Endothelial cell of umbilical vein (primary cell): ENCODE measurements at regions not wholly inside any gene's neighbourhood (a gene's known extent, or its start where the extent isn't known, plus 50 kb on each side); places are given as distances from the start of the nearest gene placed in this dataset.

ENCODE experiments used
- BruUV-seq: library from RNA; stranded (reverse); fragments of 400-500 nt; replicated peaks from 2 replicates; lab custom pipeline; 2021; lab: Mats Ljungman, UMichigan
- CTCF ChIA-PET: fragments of 300-600, 350-600 bp; sonication (Branson Sonifier 250); formaldehyde crosslinking; loops from one replicate; lab custom pipeline; 2021; ENCODE audit warnings: antibody characterized with exemption, inconsistent platforms; lab: Charles Lee
- POLR2A ChIA-PET: fragments of 300-600, 350-600 bp; sonication (Branson Sonifier 250); formaldehyde crosslinking; loops from one replicate; lab custom pipeline; 2021; ENCODE audit warnings: antibody characterized with exemption, inconsistent platforms; lab: Charles Lee
- DNase-seq: peaks from one replicate; pipeline ENCODE4 v3.0.0-alpha.2; 2011; ENCODE audit warnings: low read depth, low spot score
- FAIRE-seq: peaks from 2 replicates; lab custom pipeline; 2011; peaks lifted over from hg19 to GRCh38; lab: Jason Lieb, UNC
- H2AFZ ChIP-seq: 2 replicates; pipeline ENCODE4 v1.6.0; 2012; ENCODE audit warnings: low read depth, low read length, control low read depth, inconsistent platforms
- H3K27ac ChIP-seq: 2 replicates; pipeline ENCODE4 v1.5.1; 2011; ENCODE audit warnings: low read depth, mild to moderate bottlenecking, control low read depth, low read length, moderate library complexity; ENCODE audit not compliant: insufficient read depth
- H3K27me3 ChIP-seq, 2 experiments: 2 replicates each; pipeline versions ENCODE4 v1.6.0 to v1.6.1; 2011; ENCODE audit warnings: low read length in 2 of 2, mixed read lengths in 1 of 2; ENCODE audit not compliant: control insufficient read depth in 2 of 2, insufficient read depth in 2 of 2
- H3K36me3 ChIP-seq, 2 experiments: 2 replicates in 1 of 2; 3 replicates in 1 of 2; pipeline ENCODE4 v1.5.1; 2011; ENCODE audit warnings: low read length in 2 of 2, mild to moderate bottlenecking in 1 of 2, moderate library complexity in 1 of 2; ENCODE audit not compliant: control insufficient read depth in 2 of 2, insufficient read depth in 2 of 2; ENCODE audit errors: extremely low read depth in 1 of 2
- H3K4me1 ChIP-seq: 3 replicates; pipeline ENCODE4 v1.5.1; 2011; ENCODE audit warnings: mild to moderate bottlenecking, low read length; ENCODE audit not compliant: control insufficient read depth, insufficient read depth; ENCODE audit errors: extremely low read depth
- H3K4me2 ChIP-seq: 2 replicates; pipeline ENCODE4 v1.6.1; 2011; ENCODE audit warnings: low read length, control low read depth, mixed read lengths; ENCODE audit not compliant: insufficient read depth
- H3K4me3 ChIP-seq, 3 experiments: fragments of 200-600 bp in 1 of 3; sonication (generic), shearing (Covaris generic) in 1 of 3; replicated peaks in 1 of 3; 2 replicates each; pipeline ENCODE4 v1.5.1; 2011 to 2016; ENCODE audit warnings: control low read depth in 3 of 3, low read length in 3 of 3, mild to moderate bottlenecking in 2 of 3, inconsistent platforms in 1 of 3, low read depth in 1 of 3, moderate library complexity in 1 of 3; ENCODE audit not compliant: insufficient read depth in 1 of 3
- H3K79me2 ChIP-seq: 2 replicates; pipeline ENCODE4 v1.6.0; 2012; ENCODE audit warnings: low read length, inconsistent platforms; ENCODE audit not compliant: control insufficient read depth, insufficient read depth
- H3K9ac ChIP-seq: replicated peaks from 2 replicates; pipeline ENCODE3; 2011; ENCODE audit warnings: low read length, control low read depth; ENCODE audit not compliant: insufficient read depth; ENCODE audit errors: extremely low read depth
- H3K9me1 ChIP-seq: replicated peaks from 3 replicates; pipeline ENCODE4 v1.6.0; 2011; ENCODE audit warnings: mild to moderate bottlenecking, low read length; ENCODE audit not compliant: control insufficient read depth, insufficient read depth; ENCODE audit errors: extremely low read depth
- H3K9me3 ChIP-seq: replicated peaks from 2 replicates; pipeline ENCODE4 v1.5.1; 2012; ENCODE audit warnings: low read length, inconsistent platforms; ENCODE audit not compliant: control insufficient read depth, insufficient read depth
- H4K20me1 ChIP-seq: replicated peaks from 2 replicates; pipeline ENCODE3; 2011; ENCODE audit warnings: mild to moderate bottlenecking, low read length; ENCODE audit not compliant: control insufficient read depth, insufficient read depth; ENCODE audit errors: extremely low read depth
- EZH2 ChIP-seq: IDR thresholded peaks from 2 replicates; pipeline ENCODE4 v1.6.1; 2012; ENCODE audit warnings: borderline replicate concordance, low read depth, mild to moderate bottlenecking, moderate library complexity, low read length, inconsistent platforms; ENCODE audit not compliant: severe bottlenecking
- FOS ChIP-seq: IDR thresholded peaks from 2 replicates; pipeline ENCODE4 v1.6.1; 2011; ENCODE audit warnings: mild to moderate bottlenecking, low read length, moderate library complexity, borderline replicate concordance; ENCODE audit not compliant: insufficient read depth
- GATA2 ChIP-seq: IDR thresholded peaks from 2 replicates; pipeline ENCODE4 v1.7.0; 2011; ENCODE audit warnings: low read depth, mild to moderate bottlenecking, moderate library complexity, mixed read lengths, low read length; ENCODE audit not compliant: insufficient read length, insufficient read depth
- JUN ChIP-seq: IDR thresholded peaks from 2 replicates; pipeline ENCODE4 v1.6.1; 2011; ENCODE audit warnings: borderline replicate concordance, low read depth; ENCODE audit not compliant: insufficient read length, insufficient read depth
- MYC ChIP-seq: IDR thresholded peaks from one replicate; pipeline ENCODE4 v1.6.1; 2011; ENCODE audit warnings: mild to moderate bottlenecking, low read depth, low read length
- POLR2A ChIP-seq: IDR thresholded peaks from 2 replicates; pipeline ENCODE4 v1.6.1; 2012; ENCODE audit warnings: low read depth, mild to moderate bottlenecking, control low read depth, low read length
- POLR2AphosphoS5 ChIP-seq: IDR thresholded peaks from 2 replicates; pipeline ENCODE4 v1.6.1; 2012; ENCODE audit warnings: low read depth, mild to moderate bottlenecking, control low read depth, low read length, moderate library complexity; ENCODE audit not compliant: insufficient read depth
- dilution Hi-C: fragments of 300-500 bp; cut with MboI; formaldehyde crosslinking; loops from one replicate; pipeline ENCODE4 v1.15.0; 2019; ENCODE audit warnings: low sequenced_read_pairs; ENCODE audit not compliant: extremely low pct_ligation_motif_present
- intact Hi-C: fragments of 100-400 bp; cut with micrococcal nuclease; formaldehyde crosslinking; loops from one replicate; pipeline ENCODE4 v1.10.0; 2022
- TF ChIP-seq, protein P1 (sequence below), 2 donors: IDR thresholded peaks; 1 replicate in 1 of 2; 2 replicates in 1 of 2; pipeline ENCODE4 v1.5.1; 2011; ENCODE audit warnings: low read length in 2 of 2, mild to moderate bottlenecking in 2 of 2, moderate library complexity in 2 of 2, control low read depth in 1 of 2, inconsistent platforms in 1 of 2, low read depth in 1 of 2; ENCODE audit not compliant: insufficient read depth in 1 of 2; ENCODE audit errors: extremely low read depth in 1 of 2
- TF ChIP-seq, protein P2 (sequence below): IDR thresholded peaks from 2 replicates; pipeline ENCODE4 v1.6.1; 2011; ENCODE audit not compliant: insufficient read depth, insufficient read length

DNA sequence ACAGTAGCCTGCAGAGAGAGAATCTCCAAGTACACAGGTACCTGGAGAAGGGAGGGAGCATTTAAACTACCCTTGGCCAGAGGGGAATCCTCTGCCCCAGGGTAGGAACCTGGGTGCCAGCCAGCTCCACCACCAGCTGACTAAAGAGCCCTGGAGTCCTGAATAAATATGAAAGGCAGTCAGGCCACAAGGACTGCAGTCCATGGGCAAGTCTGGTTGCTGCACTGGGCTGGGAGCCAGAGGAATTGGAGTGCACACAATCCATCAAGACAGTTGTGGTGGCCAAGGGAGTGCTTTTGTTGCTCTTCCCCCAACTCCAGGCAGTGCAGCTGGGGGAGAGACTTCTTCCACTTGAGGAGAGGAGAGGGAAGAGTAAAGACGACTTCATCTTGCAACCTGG, 172.5 kb downstream of the HNRNPD start:
- H3K9ac ChIP-seq: no peak overlapping the region
- DNase-seq (no peak), FAIRE-seq (no peak)
- no peaks in the 10 kb centered on the region for H3K9me3 ChIP-seq
- no peak overlapping the region for H3K27ac ChIP-seq
- BruUV-seq: no TSS peak
- H3K36me3 ChIP-seq: no peaks in the 10 kb centered on the region
- TF ChIP-seq POLR2A (no peak), JUN (no peak), EZH2 (no peak), GATA2 (no peak), FOS (no peak), POLR2AphosphoS5 (no peak), MYC (no peak)
- TF ChIP-seq, protein P1, sequence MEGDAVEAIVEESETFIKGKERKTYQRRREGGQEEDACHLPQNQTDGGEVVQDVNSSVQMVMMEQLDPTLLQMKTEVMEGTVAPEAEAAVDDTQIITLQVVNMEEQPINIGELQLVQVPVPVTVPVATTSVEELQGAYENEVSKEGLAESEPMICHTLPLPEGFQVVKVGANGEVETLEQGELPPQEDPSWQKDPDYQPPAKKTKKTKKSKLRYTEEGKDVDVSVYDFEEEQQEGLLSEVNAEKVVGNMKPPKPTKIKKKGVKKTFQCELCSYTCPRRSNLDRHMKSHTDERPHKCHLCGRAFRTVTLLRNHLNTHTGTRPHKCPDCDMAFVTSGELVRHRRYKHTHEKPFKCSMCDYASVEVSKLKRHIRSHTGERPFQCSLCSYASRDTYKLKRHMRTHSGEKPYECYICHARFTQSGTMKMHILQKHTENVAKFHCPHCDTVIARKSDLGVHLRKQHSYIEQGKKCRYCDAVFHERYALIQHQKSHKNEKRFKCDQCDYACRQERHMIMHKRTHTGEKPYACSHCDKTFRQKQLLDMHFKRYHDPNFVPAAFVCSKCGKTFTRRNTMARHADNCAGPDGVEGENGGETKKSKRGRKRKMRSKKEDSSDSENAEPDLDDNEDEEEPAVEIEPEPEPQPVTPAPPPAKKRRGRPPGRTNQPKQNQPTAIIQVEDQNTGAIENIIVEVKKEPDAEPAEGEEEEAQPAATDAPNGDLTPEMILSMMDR (IDR thresholded peaks at IDR 0.05; ENCODE audit: extremely low read depth in 1 of 2, insufficient read depth in 1 of 2, low read depth in 1 of 2, low read length in 2 of 2): no peak
- TF ChIP-seq, protein P2, sequence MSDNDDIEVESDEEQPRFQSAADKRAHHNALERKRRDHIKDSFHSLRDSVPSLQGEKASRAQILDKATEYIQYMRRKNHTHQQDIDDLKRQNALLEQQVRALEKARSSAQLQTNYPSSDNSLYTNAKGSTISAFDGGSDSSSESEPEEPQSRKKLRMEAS: no peak
- dilution Hi-C loops: no loop called here
- ChIA-PET POLR2A (no interaction called here), CTCF (interaction anchor here (0.7 to 2.2 kb wide), 7 partner anchors 8 to 795 kb away, joined by 3 to 42 read pairs (median 4); partner anchors contain the start of gene RASGEF1B)
- intact Hi-C loops: no loop called here
- no peaks in the 10 kb centered on the region for H3K9me1 ChIP-seq
- no peaks in the 10 kb centered on the region for H3K79me2 ChIP-seq
- no peak overlapping the region for H3K4me3 ChIP-seq
- H3K4me1 ChIP-seq: no peaks in the 10 kb centered on the region
- H3K4me2 ChIP-seq: no peak overlapping the region
- H4K20me1 ChIP-seq: no peaks in the 10 kb centered on the region
- H2AFZ ChIP-seq: no peak overlapping the region
- no peaks in the 10 kb centered on the region for H3K27me3 ChIP-seq
